MM.1S (cell line): ENCODE measurements at regions not wholly inside any gene's neighbourhood (a gene's known extent, or its start where the extent isn't known, plus 50 kb on each side); places are given as distances from the start of the nearest gene placed in this dataset.

Experiments used
- CTCF ChIP-seq: fragments of 300-600 bp; sonication (generic); IDR thresholded peaks from 2 replicates; pipeline ENCODE4 v1.5.1; 2016; ENCODE audit warnings: antibody characterized with exemption, low read length, mixed read lengths
- EZH2 ChIP-seq: fragments of 300-600 bp; sonication (generic); optimal IDR thresholded peaks from 2 replicates; pipeline ENCODE3; 2017; ENCODE audit warnings: low read depth, mild to moderate bottlenecking, antibody characterized with exemption, low read length, mixed read lengths

GRCh38 chr5:124949862-124950261 is 203.4 kb upstream of the ZNF608 start:
- TF ChIP-seq CTCF (no peak), EZH2 (no peak)
